ENCODE measurements at regions not wholly inside any gene's neighbourhood (a gene's known extent, or its start where the extent isn't known, plus 50 kb on each side); places are given as distances from the start of the nearest gene placed in this dataset.

- Histone ChIP-seq H4K20me1 (ENCODE audit: insufficient read depth, low read length) (no peaks in the 10 kb centered on the region), H3K9me3 (ENCODE audit: insufficient read depth, low read depth, low read length) (no peaks in the 10 kb centered on the region), H3K27me3 (ENCODE audit: insufficient read depth, low read length) (no peaks in the 10 kb centered on the region), H2AFZ (ENCODE audit: low read depth, low read length) (no peak overlapping the region), H3K36me3 (ENCODE audit: insufficient read depth, low read length) (no peaks in the 10 kb centered on the region), H3K27ac (ENCODE audit: low read depth, low read length) (no peak overlapping the region), H3K9ac (ENCODE audit: low read length) (no peak overlapping the region), H3K79me2 (ENCODE audit: insufficient read depth, low read length) (no peaks in the 10 kb centered on the region), H3K4me1 (ENCODE audit: insufficient read depth, low read length) (peaks cover 4% of the 10 kb centered on the region), H3K4me3 (ENCODE audit: insufficient read depth, low read depth, low read length) (no peak overlapping the region), H3K4me2 (ENCODE audit: low read length) (no peak overlapping the region)
- Mint-ChIP-seq H3K4me3 (ENCODE audit: unreplicated experiment) (no peak overlapping the region), H3K9me3 (ENCODE audit: unreplicated experiment) (no peaks in the 10 kb centered on the region), H3K4me1 (ENCODE audit: low read depth, unreplicated experiment) (peaks cover 10% of the 10 kb centered on the region), H3K27ac (ENCODE audit: unreplicated experiment) (no peak overlapping the region), H3K27me3 (ENCODE audit: low read depth, unreplicated experiment) (no peaks in the 10 kb centered on the region), H3K36me3 (ENCODE audit: low read depth, unreplicated experiment) (no peaks in the 10 kb centered on the region)
- TF ChIP-seq EZH2 (IDR thresholded peaks at IDR 0.05; ENCODE audit: insufficient read depth, low read length) (no peak), CTCF (IDR thresholded peaks at IDR 0.05; ENCODE audit: insufficient read depth, low read depth, low read length) (no peak)
- DNase-seq (ENCODE audit: low read depth) = no peak
- no peak for FAIRE-seq
Measured at GRCh38 chr3:99325402-99325801, 313.0 kb upstream of the COL8A1 start.

GRCh38 chr3:99324636-99325203 is 313.7 kb upstream of the COL8A1 start:
- H3K4me3 ChIP-seq (ENCODE audit: insufficient read depth, low read depth, low read length) = no peak overlapping the region
- no peaks in the 10 kb centered on the region for H3K36me3 Mint-ChIP-seq (ENCODE audit: low read depth, unreplicated experiment)
- DNase-seq (ENCODE audit: low read depth) (no peak), FAIRE-seq (peak; percentile 39)
- no peak overlapping the region for H3K4me2 ChIP-seq (ENCODE audit: low read length)
- H3K27ac ChIP-seq (ENCODE audit: low read depth, low read length) = no peak overlapping the region
- no peaks in the 10 kb centered on the region for H4K20me1 ChIP-seq (ENCODE audit: insufficient read depth, low read length)
- peaks cover 12% of the 10 kb centered on the region for H3K4me1 Mint-ChIP-seq (ENCODE audit: low read depth, unreplicated experiment)
- H3K4me3 Mint-ChIP-seq (ENCODE audit: unreplicated experiment) = no peak overlapping the region
- no peaks in the 10 kb centered on the region for H3K79me2 ChIP-seq (ENCODE audit: insufficient read depth, low read length)
- no peak for TF ChIP-seq CTCF (IDR thresholded peaks at IDR 0.05; ENCODE audit: insufficient read depth, low read depth, low read length)
- TF ChIP-seq EZH2 (IDR thresholded peaks at IDR 0.05; ENCODE audit: insufficient read depth, low read length) = no peak
- no peak overlapping the region for H3K27ac Mint-ChIP-seq (ENCODE audit: unreplicated experiment)
- no peaks in the 10 kb centered on the region for H3K27me3 ChIP-seq (ENCODE audit: insufficient read depth, low read length)
- H3K4me1 ChIP-seq (ENCODE audit: insufficient read depth, low read length) = peaks cover 3% of the 10 kb centered on the region
- H3K9me3 Mint-ChIP-seq (ENCODE audit: unreplicated experiment) = no peaks in the 10 kb centered on the region
- no peak overlapping the region for H2AFZ ChIP-seq (ENCODE audit: low read depth, low read length)
- no peaks in the 10 kb centered on the region for H3K9me3 ChIP-seq (ENCODE audit: insufficient read depth, low read depth, low read length)
- H3K36me3 ChIP-seq (ENCODE audit: insufficient read depth, low read length) = no peaks in the 10 kb centered on the region
- no peaks in the 10 kb centered on the region for H3K27me3 Mint-ChIP-seq (ENCODE audit: low read depth, unreplicated experiment)
- H3K9ac ChIP-seq (ENCODE audit: low read length) = no peak overlapping the region

GRCh38 chr3:99323940-99324339 is 314.5 kb upstream of the COL8A1 start:
- FAIRE-seq = no peak
- no peaks in the 10 kb centered on the region for H4K20me1 ChIP-seq (ENCODE audit: insufficient read depth, low read length)

More at GRCh38 chr3:99323940-99324339, 314.5 kb upstream of the COL8A1 start:
- Histone ChIP-seq H3K4me1 (ENCODE audit: insufficient read depth, low read length) (peaks cover 11% of the 10 kb centered on the region), H2AFZ (ENCODE audit: low read depth, low read length) (no peak overlapping the region), H3K9me3 (ENCODE audit: insufficient read depth, low read depth, low read length) (no peaks in the 10 kb centered on the region), H3K4me3 (ENCODE audit: insufficient read depth, low read depth, low read length) (no peak overlapping the region), H3K79me2 (ENCODE audit: insufficient read depth, low read length) (no peaks in the 10 kb centered on the region), H3K27ac (ENCODE audit: low read depth, low read length) (no peak overlapping the region), H3K4me2 (ENCODE audit: low read length) (no peak overlapping the region), H3K27me3 (ENCODE audit: insufficient read depth, low read length) (no peaks in the 10 kb centered on the region), H3K36me3 (ENCODE audit: insufficient read depth, low read length) (no peaks in the 10 kb centered on the region), H3K9ac (ENCODE audit: low read length) (no peak overlapping the region)
- no peak for DNase-seq (ENCODE audit: low read depth)
- TF ChIP-seq CTCF (IDR thresholded peaks at IDR 0.05; ENCODE audit: insufficient read depth, low read depth, low read length) = no peak
- TF ChIP-seq EZH2 (IDR thresholded peaks at IDR 0.05; ENCODE audit: insufficient read depth, low read length) = no peak
- Mint-ChIP-seq H3K4me1 (ENCODE audit: low read depth, unreplicated experiment) (peaks cover 18% of the 10 kb centered on the region), H3K27me3 (ENCODE audit: low read depth, unreplicated experiment) (no peaks in the 10 kb centered on the region), H3K36me3 (ENCODE audit: low read depth, unreplicated experiment) (no peaks in the 10 kb centered on the region), H3K9me3 (ENCODE audit: unreplicated experiment) (no peaks in the 10 kb centered on the region), H3K4me3 (ENCODE audit: unreplicated experiment) (no peak overlapping the region), H3K27ac (ENCODE audit: unreplicated experiment) (no peak overlapping the region)
